ENCODE measurements at regions not wholly inside any gene's neighbourhood (a gene's known extent, or its start where the extent isn't known, plus 50 kb on each side); places are given as distances from the start of the nearest gene placed in this dataset.

- no peak overlapping the region for H3K4me3 Mint-ChIP-seq
- peaks cover 28% of the 10 kb centered on the region for H3K4me1 Mint-ChIP-seq
- no peaks in the 10 kb centered on the region for H3K27me3 Mint-ChIP-seq (ENCODE audit: low read depth)
- peaks cover under 1% of the 10 kb centered on the region for H3K9me3 Mint-ChIP-seq
- H3K27ac Mint-ChIP-seq: peak overlapping the region in 1 of 3 experiments; percentile 38
- no peak for TF ChIP-seq CTCF (IDR thresholded peaks at IDR 0.05; ENCODE audit: unreplicated experiment in 3 of 3)
- H3K36me3 Mint-ChIP-seq (ENCODE audit: low read depth): no peaks in the 10 kb centered on the region
Measured at GRCh38 chr2:226429476-226429875, 370.1 kb downstream of the IRS1 start.

- H3K27me3 Mint-ChIP-seq (ENCODE audit: low read depth): no peaks in the 10 kb centered on the region
- TF ChIP-seq CTCF (IDR thresholded peaks at IDR 0.05; ENCODE audit: unreplicated experiment in 3 of 3): no peak
- H3K27ac Mint-ChIP-seq: no peak overlapping the region
- no peak overlapping the region for H3K4me3 Mint-ChIP-seq
- peaks cover 38% of the 10 kb centered on the region for H3K4me1 Mint-ChIP-seq
- H3K9me3 Mint-ChIP-seq: no peaks in the 10 kb centered on the region
- H3K36me3 Mint-ChIP-seq (ENCODE audit: low read depth): no peaks in the 10 kb centered on the region
Measured at GRCh38 chr2:226427538-226428307, 371.9 kb downstream of the IRS1 start.

GRCh38 chr2:226426292-226426736 is 373.3 kb downstream of the IRS1 start:
- no peak for TF ChIP-seq CTCF (IDR thresholded peaks at IDR 0.05; ENCODE audit: unreplicated experiment in 3 of 3)
- no peaks in the 10 kb centered on the region for H3K36me3 Mint-ChIP-seq (ENCODE audit: low read depth)
- no peak overlapping the region for H3K27ac Mint-ChIP-seq
- H3K27me3 Mint-ChIP-seq (ENCODE audit: low read depth): no peaks in the 10 kb centered on the region
- no peaks in the 10 kb centered on the region for H3K9me3 Mint-ChIP-seq
- peaks cover 33% of the 10 kb centered on the region for H3K4me1 Mint-ChIP-seq
- no peak overlapping the region for H3K4me3 Mint-ChIP-seq

- Mint-ChIP-seq H3K4me1 (peaks cover 29% of the 10 kb centered on the region), H3K4me3 (no peak overlapping the region), H3K27me3 (ENCODE audit: low read depth) (no peaks in the 10 kb centered on the region), H3K27ac (peak overlapping the region; percentile 4 to 49 (median 7)), H3K36me3 (ENCODE audit: low read depth) (no peaks in the 10 kb centered on the region), H3K9me3 (no peaks in the 10 kb centered on the region)
- TF ChIP-seq CTCF (IDR thresholded peaks at IDR 0.05; ENCODE audit: unreplicated experiment in 3 of 3): no peak
Measured at GRCh38 chr2:226424971-226425370, 374.6 kb downstream of the IRS1 start.

GRCh38 chr2:226423498-226423960 is 376.1 kb downstream of the IRS1 start:
- Mint-ChIP-seq H3K4me1 (peaks cover 23% of the 10 kb centered on the region), H3K4me3 (no peak overlapping the region), H3K9me3 (no peaks in the 10 kb centered on the region), H3K27me3 (ENCODE audit: low read depth) (no peaks in the 10 kb centered on the region), H3K27ac (peak overlapping the region; percentile 1 to 23 (median 7)), H3K36me3 (ENCODE audit: low read depth) (no peaks in the 10 kb centered on the region)
- TF ChIP-seq CTCF (IDR thresholded peaks at IDR 0.05; ENCODE audit: unreplicated experiment in 3 of 3): no peak

GRCh38 chr2:226420646-226421045 is 379.0 kb downstream of the IRS1 start:
- Mint-ChIP-seq H3K27me3 (ENCODE audit: low read depth) (no peaks in the 10 kb centered on the region), H3K27ac (no peak overlapping the region), H3K36me3 (ENCODE audit: low read depth) (no peaks in the 10 kb centered on the region), H3K9me3 (no peaks in the 10 kb centered on the region), H3K4me1 (peaks cover 18% of the 10 kb centered on the region), H3K4me3 (no peak overlapping the region)
- TF ChIP-seq CTCF (IDR thresholded peaks at IDR 0.05; ENCODE audit: unreplicated experiment in 3 of 3): no peak

Data from nephron (organoid).